HepG2 (cell line): ENCODE measurements at regions not wholly inside any gene's neighbourhood (a gene's known extent, or its start where the extent isn't known, plus 50 kb on each side); places are given as distances from the start of the nearest gene placed in this dataset.

ENCODE experiments used
- ATAC-seq: fragments of 200-7000 bp; cut with Tn5 transposase; 3 replicates; pipeline ENCODE4 v1.9.1; 2020; ENCODE audit warnings: mild to moderate bottlenecking, moderate library complexity
- BruUV-seq: library from RNA; stranded (reverse); fragments of 400-500 nt; replicated peaks from 2 replicates; lab custom pipeline; 2021; lab: Mats Ljungman, UMichigan
- CTCF ChIA-PET: fragments of 300-600 bp; formaldehyde crosslinking; extraction: SDS; loops from one replicate; lab custom pipeline; 2021; ENCODE audit warnings: low total read pairs, inconsistent platforms, low intra/inter-chr PET ratio; lab: Yijun Ruan, JAX
- POLR2A ChIA-PET: fragments of 350-600 bp; sonication (Branson Sonifier 250); formaldehyde crosslinking; loops from one replicate; lab custom pipeline; 2020; ENCODE audit warnings: antibody characterized with exemption, inconsistent platforms; lab: Yijun Ruan, JAX
- DNase-seq: peaks from one replicate; pipeline ENCODE4 v3.0.0-alpha.2; 2015; ENCODE audit warnings: low spot score
- FAIRE-seq: peaks from 3 replicates; lab custom pipeline; 2011; peaks lifted over from hg19 to GRCh38; lab: Jason Lieb, UNC
- H2AFZ ChIP-seq: one replicate; pipeline ENCODE4 v1.6.1; 2011; ENCODE audit warnings: low read length, inconsistent platforms
- H3K27ac ChIP-seq: fragments of 300-600 bp; 3 replicates; pipeline ENCODE4 v1.8.0; 2011; ENCODE audit warnings: mixed run types, mild to moderate bottlenecking, mixed read lengths, low read length, inconsistent platforms; ENCODE audit not compliant: insufficient read depth; ENCODE audit errors: extremely low read length
- H3K27me3 ChIP-seq, 2 experiments: fragments of 200-600 bp in 1 of 2; 2 replicates in 1 of 2; 3 replicates in 1 of 2; pipeline versions ENCODE4 v1.6.0 to v1.8.0; 2011; ENCODE audit warnings: low read length in 2 of 2, mild to moderate bottlenecking in 2 of 2, moderate library complexity in 2 of 2, inconsistent platforms in 1 of 2; ENCODE audit not compliant: insufficient read depth in 2 of 2, control insufficient read depth in 1 of 2
- H3K36me3 ChIP-seq, 2 experiments: fragments of 200-600 bp in 1 of 2; replicated peaks in 1 of 2; 2 replicates in 1 of 2; 3 replicates in 1 of 2; pipeline versions ENCODE4 v1.5.1 to v1.8.0; 2011; ENCODE audit warnings: low read length in 2 of 2, inconsistent platforms in 1 of 2; ENCODE audit not compliant: insufficient read depth in 2 of 2, control insufficient read depth in 1 of 2
- H3K4me1 ChIP-seq: 2 replicates; pipeline ENCODE4 v1.5.1; 2012; ENCODE audit warnings: low read length, inconsistent platforms; ENCODE audit not compliant: insufficient read depth
- H3K4me2 ChIP-seq: 2 replicates; pipeline ENCODE4 v1.6.0; 2011; ENCODE audit warnings: low read depth, low read length, inconsistent platforms
- H3K4me3 ChIP-seq, 3 experiments: fragments of 200-600 bp in 1 of 3; sonication (generic), shearing (Covaris generic) in 1 of 3; replicated peaks in 1 of 3; 2 replicates each; pipeline ENCODE4 v1.5.1; 2011 to 2016; ENCODE audit warnings: low read length in 3 of 3, inconsistent platforms in 2 of 3, low read depth in 2 of 3, mild to moderate bottlenecking in 2 of 3, control low read depth in 1 of 3, mixed read lengths in 1 of 3; ENCODE audit not compliant: insufficient read depth in 1 of 3
- H3K79me2 ChIP-seq: one replicate; pipeline ENCODE4 v1.6.1; 2011; ENCODE audit warnings: low read length, inconsistent platforms; ENCODE audit not compliant: insufficient read depth
- H3K9ac ChIP-seq: 2 replicates; pipeline ENCODE4 v1.6.0; 2011; ENCODE audit warnings: mild to moderate bottlenecking, low read depth, low read length, inconsistent platforms; ENCODE audit not compliant: insufficient read depth
- H3K9me3 ChIP-seq: 2 replicates; pipeline ENCODE4 v1.5.1; 2012; ENCODE audit warnings: mild to moderate bottlenecking, low read length
- H4K20me1 ChIP-seq: 2 replicates; pipeline ENCODE4 v1.6.0; 2011; ENCODE audit warnings: inconsistent platforms, mild to moderate bottlenecking, low read length, moderate library complexity; ENCODE audit not compliant: insufficient read depth
- ATF7 ChIP-seq, 2 experiments: fragments of 450-650 bp in 1 of 2; sonication (generic) in 1 of 2; formaldehyde crosslinking in 1 of 2; IDR thresholded peaks; 2 replicates each; pipeline versions ENCODE4 v1.4.0 to v1.6.1; 2016 to 2020; ENCODE audit warnings: antibody characterized with exemption in 1 of 2, mild to moderate bottlenecking in 1 of 2, missing genetic modification reagents in 1 of 2
- LBX2 ChIP-seq: sonication (generic); formaldehyde crosslinking; IDR thresholded peaks from 2 replicates; pipeline ENCODE4 v1.5.0; 2020; ENCODE audit warnings: missing genetic modification reagents, mild to moderate bottlenecking, borderline replicate concordance
- NFE2 ChIP-seq: sonication (generic); formaldehyde crosslinking; IDR thresholded peaks from 2 replicates; pipeline ENCODE4 v1.4.0; 2020; ENCODE audit warnings: missing genetic modification reagents
- PLSCR1 ChIP-seq: sonication (generic); formaldehyde crosslinking; IDR thresholded peaks from 2 replicates; pipeline ENCODE4 v1.5.0; 2020; ENCODE audit warnings: missing genetic modification reagents, mild to moderate bottlenecking, borderline replicate concordance
- SKIL ChIP-seq: sonication (generic); formaldehyde crosslinking; IDR thresholded peaks from 2 replicates; pipeline ENCODE4 v1.8.0; 2022; ENCODE audit warnings: missing genetic modification reagents, mild to moderate bottlenecking, moderate library complexity, borderline replicate concordance
- SOX5 ChIP-seq: IDR thresholded peaks from 2 replicates; pipeline ENCODE4 v1.6.1; 2016; ENCODE audit warnings: borderline replicate concordance
- ZBTB1 ChIP-seq: sonication (generic); formaldehyde crosslinking; IDR thresholded peaks from 2 replicates; pipeline ENCODE4 v1.4.0; 2020; ENCODE audit warnings: missing genetic modification reagents, borderline replicate concordance
- ZNF234 ChIP-seq: sonication (generic); formaldehyde crosslinking; conservative IDR thresholded peaks from 2 replicates; pipeline ENCODE4 v1.5.1; 2020; ENCODE audit warnings: mild to moderate bottlenecking, missing genetic modification reagents
- ZNF556 ChIP-seq: sonication (generic); formaldehyde crosslinking; IDR thresholded peaks from 2 replicates; pipeline ENCODE4 v1.4.0; 2020; ENCODE audit warnings: mild to moderate bottlenecking, missing genetic modification reagents, borderline replicate concordance
- ZNF615 ChIP-seq: sonication (generic); formaldehyde crosslinking; IDR thresholded peaks from 2 replicates; pipeline ENCODE4 v1.5.0; 2020; ENCODE audit warnings: mild to moderate bottlenecking, missing genetic modification reagents, borderline replicate concordance
- ZNF678 ChIP-seq: sonication (generic); formaldehyde crosslinking; IDR thresholded peaks from 2 replicates; pipeline ENCODE4 v1.4.0; 2020; ENCODE audit warnings: mild to moderate bottlenecking, missing genetic modification reagents
- ZNF839 ChIP-seq: sonication (generic); formaldehyde crosslinking; IDR thresholded peaks from 2 replicates; pipeline ENCODE4 v1.4.0; 2020; ENCODE audit warnings: missing genetic modification reagents, mild to moderate bottlenecking, borderline replicate concordance
- WGBS: methylation state at CpG from one replicate; pipeline ENCODE4 v1.1.6; 2017; ENCODE audit warnings: low lambda C conversion rate; 5-methylcytosine and 5-hydroxymethylcytosine counted together
- in situ Hi-C: cut with HindIII; loops from 2 replicates; pipeline ENCODE4 v1.10.0; 2017; ENCODE audit warnings: low pct_unique_long_range_greater_than_20kb; ENCODE audit not compliant: extremely low pct_ligation_motif_present
- intact Hi-C: fragments of 100-400 bp; cut with micrococcal nuclease; formaldehyde crosslinking; loops from one replicate; pipeline ENCODE4 v1.10.0; 2022; ENCODE audit not compliant: unreplicated experiment

GRCh38 chr4:114267976-114268375 lies 288.5 kb upstream of the ARSJ start:
- no peak overlapping the region for H3K27ac ChIP-seq
- no peaks in the 10 kb centered on the region for H3K36me3 ChIP-seq
- TF ChIP-seq ZNF839 (CRISPR knock-in tag) (no peak), SKIL (no peak), ZBTB1 (CRISPR knock-in tag) (no peak), ZNF678 (no peak), ZNF615 (CRISPR knock-in tag) (no peak), SOX5 (CRISPR knock-in tag) (no peak), PLSCR1 (CRISPR knock-in tag) (no peak), ZNF234 (CRISPR knock-in tag) (no peak), ZNF556 (CRISPR knock-in tag) (no peak), NFE2 (CRISPR knock-in tag) (no peak), LBX2 (CRISPR knock-in tag) (no peak), ATF7 (IDR thresholded peaks at IDR 0.05) (no peak), ATF7 (CRISPR knock-in tag; IDR thresholded peaks at IDR 0.05) (no peak)
- TF ChIP-seq, all 625 proteins: peak for 0
- Histone ChIP-seq H3K4me2 (no peak overlapping the region), H3K4me1 (peaks cover 9% of the 10 kb centered on the region), H3K4me3 (no peak overlapping the region), H4K20me1 (no peaks in the 10 kb centered on the region), H2AFZ (no peak overlapping the region), H3K79me2 (no peaks in the 10 kb centered on the region), H3K9me3 (no peaks in the 10 kb centered on the region), H3K9ac (no peak overlapping the region), H3K27me3 (no peaks in the 10 kb centered on the region)
- intact Hi-C loops, result no loop called here
- CTCF ChIA-PET, result no interaction called here
- ATAC-seq, result no peak
- 0% methylated on average over 1 of the region's 1 CpG for WGBS
- POLR2A ChIA-PET, result no interaction called here
- in situ Hi-C loops, result no loop called here
- no peak for DNase-seq
- FAIRE-seq, result no peak
- BruUV-seq, result no TSS peak
